Muscle of back (tissue), 3 donors: ENCODE measurements at regions not wholly inside any gene's neighbourhood (a gene's known extent, or its start where the extent isn't known, plus 50 kb on each side); places are given as distances from the start of the nearest gene placed in this dataset.

Source experiments
- DNase-seq, 3 donors: peaks; one replicate each; pipeline versions ENCODE4 v3.0.0 to v3.0.0-alpha.2; 2013

DNA sequence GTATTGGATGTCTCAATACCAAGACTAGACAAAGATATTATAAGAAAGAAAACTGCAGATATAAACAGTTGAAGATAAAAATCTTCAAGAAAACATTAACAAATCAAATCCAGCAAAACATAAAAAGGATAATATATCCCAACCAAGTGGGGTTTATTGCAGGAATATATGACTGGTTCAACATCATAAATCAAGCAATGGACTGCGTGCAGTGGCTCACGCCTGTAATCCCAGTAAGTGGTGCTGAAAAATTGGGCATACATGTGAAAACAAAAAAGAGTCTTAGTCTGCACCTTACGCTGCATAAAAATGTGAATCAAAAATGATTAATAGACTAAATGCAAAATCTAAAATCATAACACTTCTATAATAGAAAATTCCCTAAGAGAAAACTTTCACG, 112.9 kb upstream of the PDE4B start:
- no peak for DNase-seq

DNA sequence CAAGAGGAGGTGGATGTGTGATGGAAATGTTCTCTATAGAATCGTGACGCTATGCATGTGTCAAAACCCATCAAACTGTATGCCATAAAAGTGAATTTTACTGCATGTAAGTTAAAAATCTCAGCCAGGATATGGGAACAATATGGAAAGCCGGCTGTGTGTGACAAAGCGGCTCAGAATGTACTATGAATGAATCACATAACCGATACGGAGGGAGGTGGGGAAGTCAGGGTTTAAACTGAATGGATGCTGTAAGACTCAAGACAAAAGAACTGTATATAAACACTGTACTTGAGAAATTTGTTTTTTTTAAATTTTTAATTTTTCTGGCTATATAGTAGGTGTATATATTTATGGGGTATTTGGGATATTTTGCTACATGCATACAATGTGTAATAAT, 111.6 kb upstream of the PDE4B start:
- DNase-seq, result no peak

- peak; percentile 77 to 91 (median 90) for DNase-seq
Measured at GRCh38 chr1:65687428-65688214, 105.1 kb upstream of the PDE4B start.

DNA sequence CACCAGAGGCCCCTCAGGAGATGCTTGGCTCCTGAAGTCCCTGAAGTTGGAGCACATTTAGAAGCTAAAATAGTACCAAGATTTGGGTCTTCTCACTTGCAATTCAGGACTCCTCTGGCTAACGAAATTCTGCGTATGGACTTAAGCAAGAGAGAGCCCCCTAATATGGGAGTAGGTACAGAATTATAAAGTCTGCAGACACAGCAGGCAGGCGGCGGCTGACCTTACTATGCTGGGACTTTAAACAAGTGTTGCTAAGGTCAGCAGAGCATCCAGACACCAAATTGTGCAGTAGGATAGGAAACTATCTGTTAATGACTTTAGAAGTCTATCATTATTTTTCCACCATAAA, 104.5 kb upstream of the PDE4B start:
- no peak for DNase-seq

DNA sequence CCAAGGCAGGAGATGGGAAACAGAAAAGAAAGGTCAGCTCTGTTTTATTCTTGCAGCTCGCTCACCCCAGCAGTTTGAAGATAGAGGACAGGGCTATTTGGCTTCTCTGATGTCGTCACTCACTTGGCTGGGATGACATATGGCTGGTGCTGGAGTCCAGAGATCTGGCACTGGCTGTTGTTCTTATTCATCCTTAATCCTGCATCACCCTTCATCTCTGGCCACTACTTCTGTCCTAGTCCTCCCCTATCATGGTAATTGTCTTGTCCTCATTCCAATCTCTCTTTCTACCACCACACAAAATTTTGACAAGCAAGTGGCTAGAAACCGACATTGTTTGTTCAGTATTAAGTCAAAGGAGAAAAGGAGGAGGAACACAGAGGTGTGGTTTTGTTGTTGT, 103.8 kb upstream of the PDE4B start:
- DNase-seq, result no peak

- peak; percentile 30 to 66 (median 37) for DNase-seq
Measured at GRCh38 chr1:65691152-65691900, 101.4 kb upstream of the PDE4B start.

- DNase-seq, result no peak
Measured at GRCh38 chr1:65691972-65692371, 100.7 kb upstream of the PDE4B start.

GRCh38 chr1:65694126-65694525, 98.6 kb upstream of the PDE4B start:
- no peak for DNase-seq

GRCh38 chr1:65694933-65695332, 97.8 kb upstream of the PDE4B start:
- DNase-seq, result no peak

- no peak for DNase-seq
Measured at GRCh38 chr1:65698590-65698989, 94.1 kb upstream of the PDE4B start.

GRCh38 chr1:65703853-65704252, 88.8 kb upstream of the PDE4B start:
- DNase-seq, result no peak

- no peak for DNase-seq
Measured at GRCh38 chr1:65704318-65704717, 88.4 kb upstream of the PDE4B start.

- DNase-seq, result peak in 1 of 3 donors; percentile 1
Measured at GRCh38 chr1:65717815-65718454, 74.8 kb upstream of the PDE4B start.

GRCh38 chr1:65719391-65719790, 73.3 kb upstream of the PDE4B start:
- no peak for DNase-seq

- DNase-seq, result no peak
Measured at GRCh38 chr1:65722461-65722860, 70.2 kb upstream of the PDE4B start.

DNA sequence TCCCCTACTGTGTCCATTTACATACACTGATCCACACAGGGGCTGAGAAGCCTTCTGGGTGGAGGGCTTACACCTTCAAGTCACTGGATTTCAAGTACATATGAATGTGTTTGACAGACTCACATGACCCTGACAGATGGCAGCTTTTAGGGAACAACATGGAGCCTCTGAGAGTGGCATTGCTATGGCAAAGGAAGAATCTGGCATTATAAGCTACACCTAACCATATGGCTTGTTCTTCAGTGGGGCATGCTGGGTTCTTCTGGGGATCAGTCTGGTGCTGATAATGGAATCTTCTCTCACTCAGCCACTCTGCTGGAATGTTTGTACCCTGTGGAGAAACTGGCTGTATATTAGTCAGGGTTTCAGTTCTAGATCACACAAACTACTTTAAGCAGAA, 68.5 kb upstream of the PDE4B start:
- DNase-seq, result no peak

DNA sequence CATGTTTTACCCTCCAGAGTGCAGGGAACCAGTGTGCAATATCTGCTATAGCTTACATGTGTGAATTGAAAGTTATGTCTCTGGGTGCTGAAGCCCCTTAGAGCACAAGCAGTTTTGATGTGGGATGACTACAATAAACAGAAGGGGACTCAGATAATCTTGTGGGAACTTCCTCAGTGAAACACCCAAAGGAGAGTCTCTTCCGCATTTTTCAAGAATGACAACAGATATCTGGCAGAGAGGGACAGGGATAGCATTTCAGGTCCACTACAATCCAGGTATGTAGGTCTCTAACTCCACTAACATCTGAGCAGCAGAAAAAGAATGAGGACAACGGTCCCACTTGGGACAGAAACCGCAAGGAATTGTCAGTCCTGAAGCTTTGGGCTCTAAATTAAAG, 67.6 kb upstream of the PDE4B start:
- DNase-seq, result no peak

- DNase-seq, result no peak
Measured at GRCh38 chr1:65728504-65728903, 64.2 kb upstream of the PDE4B start.

DNA sequence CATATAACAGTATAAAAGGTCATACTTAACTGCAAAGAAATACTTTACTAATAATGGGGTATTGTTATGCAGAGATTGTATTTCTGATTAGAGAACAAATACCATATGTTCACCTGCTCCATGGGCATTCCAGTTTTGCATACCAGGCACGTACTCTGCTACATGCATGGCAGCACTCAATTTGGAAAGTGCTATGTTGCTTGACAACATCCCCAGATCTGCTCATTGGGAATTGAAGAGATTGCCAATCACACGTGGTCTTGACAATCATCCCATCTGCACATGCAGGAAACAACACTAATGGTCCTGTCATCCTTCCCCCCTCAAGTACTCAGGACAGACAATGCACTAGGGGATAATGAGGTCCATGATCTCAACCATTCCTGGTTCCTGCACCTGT, 63.4 kb upstream of the PDE4B start:
- DNase-seq, result no peak

- DNase-seq, result no peak
Measured at GRCh38 chr1:65734979-65735378, 57.7 kb upstream of the PDE4B start.

- DNase-seq, result no peak
Measured at GRCh38 chr1:65741993-65742392, 50.7 kb upstream of the PDE4B start.
